CD14-positive monocyte (primary cell): ENCODE measurements at regions not wholly inside any gene's neighbourhood (a gene's known extent, or its start where the extent isn't known, plus 50 kb on each side); places are given as distances from the start of the nearest gene placed in this dataset.

Source experiments
- DNase-seq, 3 donors: peaks; one replicate each; pipeline ENCODE4 v3.0.0-alpha.2; 2011 to 2022
- H2AFZ ChIP-seq: 2 replicates; pipeline ENCODE4 v1.6.0; 2012; ENCODE audit warnings: mild to moderate bottlenecking, low read depth, low read length, inconsistent platforms; ENCODE audit not compliant: insufficient read depth, poor library complexity, severe bottlenecking
- H3K27ac ChIP-seq, 2 donors: 1 replicate in 1 of 2; 2 replicates in 1 of 2; pipeline ENCODE4 v1.5.1; 2012 to 2013; ENCODE audit warnings: low read length in 2 of 2, control low read depth in 1 of 2, inconsistent platforms in 1 of 2, low read depth in 1 of 2, mild to moderate bottlenecking in 1 of 2
- H3K27me3 ChIP-seq, 2 donors: one replicate each; pipeline versions ENCODE4 v1.6.0 to v1.6.1; 2011 to 2013; ENCODE audit warnings: low read length in 2 of 2; ENCODE audit not compliant: control insufficient read depth in 2 of 2, insufficient read depth in 2 of 2
- H3K36me3 ChIP-seq, 2 donors: replicated peaks in 1 of 2; 1 replicate in 1 of 2; 2 replicates in 1 of 2; pipeline versions ENCODE4 v1.5.1 to v1.6.1; 2012 to 2013; ENCODE audit warnings: low read length in 2 of 2, control low read depth in 1 of 2, inconsistent platforms in 1 of 2, mild to moderate bottlenecking in 1 of 2; ENCODE audit not compliant: insufficient read depth in 2 of 2, control insufficient read depth in 1 of 2
- H3K4me1 ChIP-seq, 2 donors: 1 replicate in 1 of 2; 2 replicates in 1 of 2; pipeline versions ENCODE4 v1.5.1 to v1.6.1; 2012 to 2013; ENCODE audit warnings: low read length in 2 of 2, control low read depth in 1 of 2, inconsistent platforms in 1 of 2, mild to moderate bottlenecking in 1 of 2, moderate library complexity in 1 of 2; ENCODE audit not compliant: insufficient read depth in 2 of 2, control insufficient read depth in 1 of 2
- H3K4me2 ChIP-seq: replicated peaks from 2 replicates; pipeline ENCODE3; 2012; ENCODE audit warnings: low read length, moderate library complexity, mild to moderate bottlenecking; ENCODE audit not compliant: poor library complexity, severe bottlenecking; ENCODE audit errors: extremely low read depth
- H3K4me3 ChIP-seq, 3 experiments: fragments of 200-600 bp in 1 of 3; sonication (generic) in 1 of 3; replicated peaks in 1 of 3; 1 replicate in 2 of 3; 2 replicates in 1 of 3; pipeline ENCODE4 v1.5.1; 2011 to 2013; ENCODE audit warnings: low read length in 3 of 3, mild to moderate bottlenecking in 3 of 3, control low read depth in 2 of 3, low read depth in 2 of 3, inconsistent platforms in 1 of 3, moderate library complexity in 1 of 3
- H3K79me2 ChIP-seq: 2 replicates; pipeline ENCODE4 v1.6.0; 2012; ENCODE audit warnings: mild to moderate bottlenecking, control low read depth, inconsistent platforms, low read length, moderate library complexity; ENCODE audit not compliant: insufficient read depth
- H3K9ac ChIP-seq: 2 replicates; pipeline ENCODE4 v1.6.0; 2017; ENCODE audit warnings: low read length, mild to moderate bottlenecking; ENCODE audit not compliant: insufficient read depth, poor library complexity, severe bottlenecking
- H3K9me3 ChIP-seq, 2 donors: replicated peaks in 1 of 2; 1 replicate in 1 of 2; 2 replicates in 1 of 2; pipeline versions ENCODE4 v1.5.1 to v1.6.1; 2012 to 2013; ENCODE audit warnings: low read length in 2 of 2, control low read depth in 1 of 2; ENCODE audit not compliant: control insufficient read depth in 1 of 2, insufficient read depth in 1 of 2
- H4K20me1 ChIP-seq: 2 replicates; pipeline ENCODE4 v1.6.0; 2012; ENCODE audit warnings: mild to moderate bottlenecking, low read length, control low read depth, moderate library complexity; ENCODE audit not compliant: insufficient read depth
- H3K27ac Mint-ChIP-seq, 7 donors: one replicate each; pipeline ENCODE4 v1.8.0; 2020; ENCODE audit warnings: mild to moderate bottlenecking in 7 of 7, mixed read lengths in 7 of 7, moderate library complexity in 6 of 7, inconsistent platforms in 2 of 7
- H3K27me3 Mint-ChIP-seq, 3 donors: one replicate each; pipeline ENCODE4 v1.8.0; 2021 to 2022; ENCODE audit warnings: low read depth in 3 of 3, mild to moderate bottlenecking in 3 of 3, mixed read lengths in 3 of 3, moderate library complexity in 3 of 3, inconsistent platforms in 1 of 3
- H3K36me3 Mint-ChIP-seq, 2 donors: one replicate each; pipeline ENCODE4 v1.8.0; 2020; ENCODE audit warnings: mixed read lengths in 2 of 2, inconsistent platforms in 1 of 2, mild to moderate bottlenecking in 1 of 2
- H3K4me1 Mint-ChIP-seq: one replicate; pipeline ENCODE4 v1.8.0; 2020; ENCODE audit warnings: mild to moderate bottlenecking, mixed read lengths
- H3K4me3 Mint-ChIP-seq, 2 donors: one replicate each; pipeline ENCODE4 v1.8.0; 2020; ENCODE audit warnings: mild to moderate bottlenecking in 2 of 2, mixed read lengths in 2 of 2, moderate library complexity in 1 of 2
- H3K9me3 Mint-ChIP-seq, 7 donors: one replicate each; pipeline ENCODE4 v1.8.0; 2020 to 2022; ENCODE audit warnings: mixed read lengths in 7 of 7, mild to moderate bottlenecking in 6 of 7, moderate library complexity in 6 of 7, inconsistent platforms in 2 of 7
- CTCF ChIP-seq: fragments of 200-600 bp; IDR thresholded peaks from one replicate; pipeline ENCODE4 v1.8.0; 2022; ENCODE audit warnings: antibody characterized with exemption, mild to moderate bottlenecking
- WGBS: methylation state at CpG from one replicate; pipeline ENCODE4 v1.1.5; 2013; ENCODE audit warnings: missing lambda C conversion rate; ENCODE audit not compliant: insufficient coverage; 5-methylcytosine and 5-hydroxymethylcytosine counted together
- intact Hi-C, 2 donors: fragments of 100-400 bp; cut with micrococcal nuclease; formaldehyde crosslinking; loops; one replicate each; pipeline versions ENCODE4 v1.15.0 to v1.15.1; 2023

GRCh38 chr17:63240106-63240505 lies 206.0 kb downstream of the CYB561 start:
- Histone ChIP-seq H3K9ac (no peak overlapping the region), H3K4me1 (no peaks in the 10 kb centered on the region), H3K4me2 (no peak overlapping the region), H3K79me2 (no peaks in the 10 kb centered on the region), H3K27me3 (no peaks in the 10 kb centered on the region), H3K27ac (no peak overlapping the region), H4K20me1 (no peaks in the 10 kb centered on the region), H3K4me3 (no peak overlapping the region), H3K9me3 (no peaks in the 10 kb centered on the region), H3K36me3 (no peaks in the 10 kb centered on the region), H2AFZ (no peak overlapping the region)
- Mint-ChIP-seq H3K27ac (no peak overlapping the region), H3K4me1 (no peaks in the 10 kb centered on the region), H3K4me3 (no peak overlapping the region), H3K36me3 (peaks cover 15 to 18% of the 10 kb centered on the region in 2 donors), H3K9me3 (peaks cover 3 to 21% (median 12%) of the 10 kb centered on the region in 7 donors), H3K27me3 (no peaks in the 10 kb centered on the region)
- no peak for DNase-seq
- WGBS: no CpG with 5 or more reads among the region's 3 CpGs
- intact Hi-C loops: no loop called here
- TF ChIP-seq CTCF: no peak

GRCh38 chr17:63246344-63246743 lies 199.8 kb downstream of the CYB561 start:
- H3K4me1 ChIP-seq: no peaks in the 10 kb centered on the region
- no peaks in the 10 kb centered on the region for H4K20me1 ChIP-seq
- TF ChIP-seq CTCF: no peak
- no peaks in the 10 kb centered on the region for H3K27me3 ChIP-seq
- H3K4me1 Mint-ChIP-seq: no peaks in the 10 kb centered on the region
- H3K4me2 ChIP-seq: no peak overlapping the region
- no peak overlapping the region for H3K9ac ChIP-seq
- no peak overlapping the region for H2AFZ ChIP-seq
- H3K27ac ChIP-seq: no peak overlapping the region
- peaks cover 5% of the 10 kb centered on the region in 2 donors for H3K36me3 Mint-ChIP-seq
- H3K4me3 Mint-ChIP-seq: no peak overlapping the region
- H3K4me3 ChIP-seq: no peak overlapping the region
- H3K79me2 ChIP-seq: no peaks in the 10 kb centered on the region
- WGBS: no CpG with 5 or more reads among the region's 2 CpGs
- peaks cover 2 to 14% (median 8%) of the 10 kb centered on the region in 7 donors for H3K9me3 Mint-ChIP-seq
- DNase-seq: no peak
- intact Hi-C loops: no loop called here
- H3K36me3 ChIP-seq: no peaks in the 10 kb centered on the region
- no peak overlapping the region for H3K27ac Mint-ChIP-seq
- H3K9me3 ChIP-seq: no peaks in the 10 kb centered on the region
- H3K27me3 Mint-ChIP-seq: no peaks in the 10 kb centered on the region
